Mesenchymal stem cell (in vitro differentiated cells and primary cell): ENCODE measurements at regions not wholly inside any gene's neighbourhood (a gene's known extent, or its start where the extent isn't known, plus 50 kb on each side); places are given as distances from the start of the nearest gene placed in this dataset.

Source experiments
- DNase-seq: peaks from one replicate; pipeline ENCODE4 v3.0.0-alpha.2; 2013
- H2AFZ ChIP-seq: one replicate; pipeline ENCODE4 v1.6.1; 2013; ENCODE audit warnings: low read depth, mild to moderate bottlenecking, control low read depth, inconsistent platforms, low read length, moderate library complexity
- H2AK5ac ChIP-seq: 2 replicates; pipeline ENCODE4 v1.6.1; 2013; ENCODE audit warnings: low read length, moderate library complexity, mild to moderate bottlenecking, inconsistent platforms; ENCODE audit not compliant: severe bottlenecking
- H2BK120ac ChIP-seq: one replicate; pipeline ENCODE4 v1.6.1; 2013; ENCODE audit warnings: low read depth, mild to moderate bottlenecking, inconsistent platforms, low read length, moderate library complexity
- H2BK12ac ChIP-seq, 2 experiments: one replicate each; pipeline ENCODE4 v1.6.1; 2013; ENCODE audit warnings: inconsistent platforms in 2 of 2, low read length in 2 of 2, mild to moderate bottlenecking in 2 of 2, moderate library complexity in 2 of 2, control low read depth in 1 of 2
- H2BK15ac ChIP-seq: one replicate; pipeline ENCODE4 v1.6.1; 2013; ENCODE audit warnings: mild to moderate bottlenecking, low read depth, inconsistent platforms; ENCODE audit not compliant: poor library complexity, severe bottlenecking
- H2BK5ac ChIP-seq: 2 replicates; pipeline ENCODE4 v1.6.1; 2013; ENCODE audit warnings: low read depth, mild to moderate bottlenecking, low read length, control low read depth, inconsistent platforms; ENCODE audit not compliant: poor library complexity, severe bottlenecking
- H3K14ac ChIP-seq, 2 experiments: one replicate each; pipeline ENCODE4 v1.6.1; 2013; ENCODE audit warnings: inconsistent platforms in 2 of 2, low read length in 2 of 2, control low read depth in 1 of 2, mild to moderate bottlenecking in 1 of 2, moderate library complexity in 1 of 2
- H3K18ac ChIP-seq, 2 experiments: one replicate each; pipeline ENCODE4 v1.6.1; 2013; ENCODE audit warnings: inconsistent platforms in 2 of 2, low read length in 2 of 2, control low read depth in 1 of 2, low read depth in 1 of 2, mild to moderate bottlenecking in 1 of 2
- H3K23ac ChIP-seq, 2 experiments: one replicate each; pipeline ENCODE4 v1.6.1; 2013; ENCODE audit warnings: inconsistent platforms in 2 of 2, low read length in 2 of 2, mild to moderate bottlenecking in 2 of 2, moderate library complexity in 2 of 2, control low read depth in 1 of 2
- H3K27ac ChIP-seq: 2 replicates; pipeline ENCODE4 v1.5.1; 2013; ENCODE audit warnings: mild to moderate bottlenecking, moderate library complexity, low read length, control low read depth, inconsistent platforms; ENCODE audit not compliant: poor library complexity, severe bottlenecking
- H3K27me3 ChIP-seq, 2 experiments: 2 replicates each; pipeline versions ENCODE4 v1.6.1 to v1.7.0; 2013; ENCODE audit warnings: low read length in 2 of 2, mild to moderate bottlenecking in 2 of 2, moderate library complexity in 2 of 2, control low read depth in 1 of 2, inconsistent platforms in 1 of 2; ENCODE audit not compliant: control insufficient read depth in 1 of 2, insufficient read depth in 1 of 2
- H3K36me3 ChIP-seq, 2 experiments: 2 replicates each; pipeline versions ENCODE4 v1.6.1 to v1.7.0; 2013; ENCODE audit warnings: low read length in 2 of 2, control low read depth in 1 of 2, inconsistent platforms in 1 of 2, low read depth in 1 of 2, mild to moderate bottlenecking in 1 of 2; ENCODE audit not compliant: insufficient read depth in 2 of 2, control insufficient read depth in 1 of 2
- H3K4ac ChIP-seq, 2 experiments: one replicate each; pipeline ENCODE4 v1.6.1; 2013; ENCODE audit warnings: inconsistent platforms in 2 of 2, low read length in 2 of 2, mild to moderate bottlenecking in 2 of 2, moderate library complexity in 2 of 2, control low read depth in 1 of 2, low read depth in 1 of 2
- H3K4me1 ChIP-seq: 2 replicates; pipeline ENCODE4 v1.6.1; 2013; ENCODE audit warnings: low read depth, low read length, control low read depth; ENCODE audit not compliant: control insufficient read depth, insufficient read depth
- H3K4me2 ChIP-seq: 2 replicates; pipeline ENCODE4 v1.6.1; 2013; ENCODE audit warnings: low read length, mild to moderate bottlenecking, inconsistent platforms; ENCODE audit not compliant: poor library complexity, severe bottlenecking
- H3K4me3 ChIP-seq, 2 experiments: 2 replicates each; pipeline versions ENCODE4 v1.5.1 to v1.7.0; 2013; ENCODE audit warnings: low read length in 2 of 2, mild to moderate bottlenecking in 2 of 2, control low read depth in 1 of 2, low read depth in 1 of 2; ENCODE audit not compliant: insufficient read depth in 1 of 2
- H3K79me1 ChIP-seq: replicated peaks from 2 replicates; pipeline ENCODE4 v1.6.1; 2013; ENCODE audit warnings: mild to moderate bottlenecking, control low read depth, low read length, inconsistent platforms; ENCODE audit not compliant: poor library complexity, severe bottlenecking
- H3K9ac ChIP-seq: 2 replicates; pipeline ENCODE4 v1.7.0; 2013; ENCODE audit warnings: mild to moderate bottlenecking, low read length, moderate library complexity
- H3K9me3 ChIP-seq: 2 replicates; pipeline ENCODE4 v1.7.0; 2013; ENCODE audit warnings: mild to moderate bottlenecking, low read length; ENCODE audit not compliant: control insufficient read depth
- H4K8ac ChIP-seq: one replicate; pipeline ENCODE4 v1.6.1; 2013; ENCODE audit warnings: inconsistent platforms, mild to moderate bottlenecking, low read length, moderate library complexity
- H4K91ac ChIP-seq: one replicate; pipeline ENCODE4 v1.6.1; 2013; ENCODE audit warnings: mild to moderate bottlenecking, low read length, inconsistent platforms
- WGBS: methylation state at CpG from one replicate; pipeline ENCODE4 v1.1.7; 2013; ENCODE audit warnings: mixed read lengths; 5-methylcytosine and 5-hydroxymethylcytosine counted together

DNA sequence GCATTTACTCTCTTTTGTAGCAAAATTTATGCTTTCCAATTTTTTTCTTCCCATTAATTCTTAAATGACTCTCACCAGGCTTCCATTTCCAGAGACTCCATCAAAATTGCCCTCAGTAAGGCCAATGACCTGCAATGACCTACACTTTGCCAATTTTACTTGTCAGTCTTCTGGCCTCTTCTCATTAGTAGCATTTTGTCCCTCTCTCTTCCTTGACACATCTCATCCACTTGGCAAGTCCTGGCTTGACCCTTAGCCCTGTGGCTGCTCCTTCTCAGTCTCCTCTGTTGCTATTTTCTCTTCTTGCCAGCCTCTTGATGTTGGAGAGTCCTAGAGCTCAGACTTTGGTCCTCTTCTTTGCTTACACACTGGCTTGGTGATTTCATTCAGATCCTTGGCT is 166.1 kb upstream of the MTPN start:
- no peak overlapping the region for H3K14ac ChIP-seq
- H3K23ac ChIP-seq: no peak overlapping the region
- no peak overlapping the region for H3K4ac ChIP-seq
- H2BK15ac ChIP-seq: no peak overlapping the region
- no peak overlapping the region for H4K91ac ChIP-seq
- peaks cover 4% of the 10 kb centered on the region for H3K9me3 ChIP-seq
- H3K79me1 ChIP-seq: no peaks in the 10 kb centered on the region
- DNase-seq: no peak
- H3K9ac ChIP-seq: no peak overlapping the region
- no peak overlapping the region for H4K8ac ChIP-seq
- no peak overlapping the region for H3K27ac ChIP-seq
- H2BK120ac ChIP-seq: no peak overlapping the region
- H2BK12ac ChIP-seq: no peak overlapping the region
- H3K4me3 ChIP-seq: no peak overlapping the region
- no peaks in the 10 kb centered on the region for H3K27me3 ChIP-seq
- no peaks in the 10 kb centered on the region for H3K4me1 ChIP-seq
- no peak overlapping the region for H3K4me2 ChIP-seq
- H3K18ac ChIP-seq: no peak overlapping the region
- H3K36me3 ChIP-seq: no peaks in the 10 kb centered on the region
- H2AFZ ChIP-seq: no peak overlapping the region
- H2AK5ac ChIP-seq: no peak overlapping the region
- no peak overlapping the region for H2BK5ac ChIP-seq

DNA sequence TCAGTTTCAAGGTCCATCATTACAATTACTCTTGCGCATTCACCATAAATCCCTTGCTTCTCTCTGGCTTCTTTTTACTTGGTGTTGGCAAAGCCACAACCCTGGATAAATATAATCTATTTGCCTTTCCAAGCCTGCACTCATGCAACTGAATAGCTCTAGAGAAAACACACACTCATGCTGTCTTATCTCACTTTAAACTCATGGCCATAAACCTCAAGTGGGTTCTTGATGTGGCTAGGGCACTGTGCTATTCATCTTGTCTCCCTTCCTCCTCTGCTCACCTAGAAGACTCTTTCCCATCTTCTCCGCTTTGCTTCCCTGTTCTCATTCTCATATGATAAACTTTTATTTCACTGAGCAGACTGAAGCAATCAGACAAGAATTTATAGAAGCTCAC is 165.4 kb upstream of the MTPN start:
- H3K27ac ChIP-seq: no peak overlapping the region
- H2BK15ac ChIP-seq: no peak overlapping the region
- H2BK120ac ChIP-seq: no peak overlapping the region
- no peaks in the 10 kb centered on the region for H3K79me1 ChIP-seq
- WGBS: 87% methylated on average over 2 of the region's 2 CpGs
- no peak overlapping the region for H3K4me3 ChIP-seq
- H3K36me3 ChIP-seq: no peaks in the 10 kb centered on the region
- no peak overlapping the region for H3K4ac ChIP-seq
- H3K4me1 ChIP-seq: no peaks in the 10 kb centered on the region
- H4K8ac ChIP-seq: no peak overlapping the region
- H3K4me2 ChIP-seq: no peak overlapping the region
- H4K91ac ChIP-seq: no peak overlapping the region
- DNase-seq: no peak
- no peak overlapping the region for H2AFZ ChIP-seq
- H3K9ac ChIP-seq: no peak overlapping the region
- H2BK12ac ChIP-seq: no peak overlapping the region
- H3K23ac ChIP-seq: no peak overlapping the region
- no peaks in the 10 kb centered on the region for H3K27me3 ChIP-seq
- H3K18ac ChIP-seq: no peak overlapping the region
- no peak overlapping the region for H2BK5ac ChIP-seq
- H3K9me3 ChIP-seq: peaks cover 4% of the 10 kb centered on the region
- no peak overlapping the region for H3K14ac ChIP-seq
- H2AK5ac ChIP-seq: no peak overlapping the region

DNA sequence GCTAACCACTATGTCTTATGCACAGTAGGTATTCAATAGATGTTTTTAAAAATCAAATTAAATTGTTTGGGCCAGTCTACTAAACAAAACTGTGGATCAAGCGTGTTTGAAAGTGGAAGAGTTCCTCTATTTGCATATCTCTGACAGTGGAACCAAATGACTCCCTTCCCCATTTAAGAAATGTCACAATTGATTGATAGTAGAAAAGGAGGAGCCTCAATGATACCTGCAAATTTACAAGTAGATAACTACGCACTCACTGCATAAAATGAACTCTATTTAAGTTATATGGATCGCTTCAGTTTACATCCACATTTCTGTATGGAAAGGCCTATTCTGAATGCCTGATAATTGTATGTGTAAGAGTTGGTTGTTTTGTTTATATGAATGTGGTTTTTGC is 163.3 kb upstream of the MTPN start:
- no peak overlapping the region for H3K27ac ChIP-seq
- no peak overlapping the region for H2AK5ac ChIP-seq
- no peak overlapping the region for H3K9ac ChIP-seq
- H2BK15ac ChIP-seq: no peak overlapping the region
- H3K4ac ChIP-seq: no peak overlapping the region
- H3K27me3 ChIP-seq: no peaks in the 10 kb centered on the region
- no peak overlapping the region for H3K4me3 ChIP-seq
- H3K4me1 ChIP-seq: no peaks in the 10 kb centered on the region
- no peak overlapping the region for H3K18ac ChIP-seq
- no peak overlapping the region for H3K4me2 ChIP-seq
- H4K8ac ChIP-seq: no peak overlapping the region
- H3K23ac ChIP-seq: no peak overlapping the region
- no peaks in the 10 kb centered on the region for H3K79me1 ChIP-seq
- H2BK120ac ChIP-seq: no peak overlapping the region
- H2BK12ac ChIP-seq: no peak overlapping the region
- H3K36me3 ChIP-seq: no peaks in the 10 kb centered on the region
- H2BK5ac ChIP-seq: no peak overlapping the region
- peak; percentile 5 for DNase-seq
- peaks cover 4% of the 10 kb centered on the region for H3K9me3 ChIP-seq
- H3K14ac ChIP-seq: no peak overlapping the region
- H4K91ac ChIP-seq: no peak overlapping the region
- no peak overlapping the region for H2AFZ ChIP-seq
- WGBS: 100% methylated on average over 2 of the region's 3 CpGs

DNA sequence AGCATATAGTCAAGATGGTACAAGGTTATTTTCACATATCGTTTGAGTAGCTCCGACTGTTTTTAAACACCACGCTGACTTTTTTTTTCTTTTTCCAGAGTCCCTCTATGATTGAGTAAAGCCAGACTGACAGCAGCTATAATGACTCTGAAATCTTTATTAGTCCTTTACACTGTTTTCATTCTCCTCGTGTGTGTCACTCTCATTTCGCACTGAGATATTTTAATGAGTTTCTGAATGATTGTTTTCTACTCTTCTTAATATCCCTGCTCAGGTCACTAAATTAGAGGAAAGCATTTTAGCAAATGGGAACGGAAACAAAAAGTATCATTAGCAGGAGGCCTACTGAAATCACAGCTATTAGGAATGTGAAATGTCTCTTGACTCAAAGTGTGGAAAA is 162.3 kb upstream of the MTPN start:
- H3K14ac ChIP-seq: no peak overlapping the region
- no peak overlapping the region for H3K9ac ChIP-seq
- no peaks in the 10 kb centered on the region for H3K36me3 ChIP-seq
- no peak overlapping the region for H4K8ac ChIP-seq
- no peak overlapping the region for H3K4me3 ChIP-seq
- H3K27me3 ChIP-seq: no peaks in the 10 kb centered on the region
- H3K27ac ChIP-seq: no peak overlapping the region
- H3K18ac ChIP-seq: no peak overlapping the region
- no peak overlapping the region for H3K4me2 ChIP-seq
- no peak overlapping the region for H2BK15ac ChIP-seq
- H2BK12ac ChIP-seq: no peak overlapping the region
- no peak overlapping the region for H2BK120ac ChIP-seq
- 11% methylated on average over 4 of the region's 6 CpGs for WGBS
- H3K23ac ChIP-seq: no peak overlapping the region
- H2BK5ac ChIP-seq: no peak overlapping the region
- H3K4ac ChIP-seq: no peak overlapping the region
- no peak overlapping the region for H2AK5ac ChIP-seq
- no peak overlapping the region for H4K91ac ChIP-seq
- DNase-seq: no peak
- H3K9me3 ChIP-seq: peaks cover 4% of the 10 kb centered on the region
- H2AFZ ChIP-seq: no peak overlapping the region
- H3K79me1 ChIP-seq: no peaks in the 10 kb centered on the region
- H3K4me1 ChIP-seq: peaks cover 2% of the 10 kb centered on the region
